Loucy (cell line): ENCODE measurements at regions not wholly inside any gene's neighbourhood (a gene's known extent, or its start where the extent isn't known, plus 50 kb on each side); places are given as distances from the start of the nearest gene placed in this dataset.

Experiments used
- H2AFZ ChIP-seq: fragments of 200-600 bp; sonication (generic); 2 replicates; pipeline ENCODE4 v1.6.0; 2016; ENCODE audit warnings: antibody characterized with exemption, mild to moderate bottlenecking, low read length, moderate library complexity
- H3F3A ChIP-seq: fragments of 200-600 bp; 2 replicates; pipeline ENCODE4 v1.6.0; 2016; ENCODE audit warnings: antibody characterized with exemption, low read depth, mild to moderate bottlenecking
- H3K27me3 ChIP-seq: fragments of 200-600 bp; sonication (generic); 2 replicates; pipeline ENCODE4 v1.6.1; 2014; ENCODE audit warnings: low read length, mild to moderate bottlenecking; ENCODE audit not compliant: insufficient read depth, poor library complexity, severe bottlenecking
- H3K36me3 ChIP-seq: fragments of 200-600 bp; sonication (generic); 2 replicates; pipeline ENCODE4 v1.6.1; 2016; ENCODE audit warnings: low read length; ENCODE audit not compliant: insufficient read depth
- H3K4me1 ChIP-seq: fragments of 200-600 bp; sonication (generic); 2 replicates; pipeline ENCODE4 v1.5.1; 2014; ENCODE audit warnings: low read length, mild to moderate bottlenecking; ENCODE audit not compliant: insufficient read depth, poor library complexity, severe bottlenecking
- H3K4me2 ChIP-seq: fragments of 200-600 bp; sonication (generic); 2 replicates; pipeline ENCODE4 v1.6.0; 2014; ENCODE audit warnings: antibody characterized with exemption, low read length, low read depth, mild to moderate bottlenecking; ENCODE audit not compliant: poor library complexity, severe bottlenecking
- H3K4me3 ChIP-seq: fragments of 200-600 bp; sonication (generic); 2 replicates; pipeline ENCODE4 v1.5.1; 2014; ENCODE audit warnings: low read length, mild to moderate bottlenecking, mixed read lengths; ENCODE audit not compliant: poor library complexity, severe bottlenecking
- H3K79me2 ChIP-seq: fragments of 200-600 bp; sonication (generic); 2 replicates; pipeline ENCODE4 v1.6.1; 2014; ENCODE audit warnings: low read length; ENCODE audit not compliant: insufficient read depth
- H3K9ac ChIP-seq: fragments of 200-600 bp; sonication (generic); 2 replicates; pipeline ENCODE4 v1.6.0; 2014; ENCODE audit warnings: mild to moderate bottlenecking, low read depth, low read length, moderate library complexity; ENCODE audit not compliant: poor library complexity, severe bottlenecking
- H3K9me2 ChIP-seq: fragments of 200-600 bp; sonication (generic); replicated peaks from 2 replicates; pipeline ENCODE4 v1.6.1; 2016; ENCODE audit warnings: low read depth, low read length, mixed read lengths
- H3K9me3 ChIP-seq: fragments of 200-600 bp; sonication (generic); 2 replicates; pipeline ENCODE4 v1.6.1; 2014; ENCODE audit warnings: mild to moderate bottlenecking, antibody characterized with exemption, low read length, low read depth; ENCODE audit not compliant: insufficient read depth
- H4K20me1 ChIP-seq: fragments of 200-600 bp; sonication (generic); 2 replicates; pipeline ENCODE4 v1.6.0; 2014; ENCODE audit warnings: antibody characterized with exemption, low read length, mild to moderate bottlenecking; ENCODE audit not compliant: insufficient read depth, poor library complexity, severe bottlenecking
- EZH2phosphoT487 ChIP-seq: fragments of 200-600 bp; IDR thresholded peaks from 2 replicates; pipeline ENCODE4 v1.6.1; 2018; ENCODE audit warnings: antibody characterized with exemption, mild to moderate bottlenecking, moderate library complexity, borderline replicate concordance
- TF ChIP-seq, protein P1 (sequence below): fragments of 200-600 bp; sonication (generic); conservative IDR thresholded peaks from 2 replicates; pipeline ENCODE4 v1.5.1; 2014; ENCODE audit warnings: mild to moderate bottlenecking, antibody characterized with exemption, low read length

DNA sequence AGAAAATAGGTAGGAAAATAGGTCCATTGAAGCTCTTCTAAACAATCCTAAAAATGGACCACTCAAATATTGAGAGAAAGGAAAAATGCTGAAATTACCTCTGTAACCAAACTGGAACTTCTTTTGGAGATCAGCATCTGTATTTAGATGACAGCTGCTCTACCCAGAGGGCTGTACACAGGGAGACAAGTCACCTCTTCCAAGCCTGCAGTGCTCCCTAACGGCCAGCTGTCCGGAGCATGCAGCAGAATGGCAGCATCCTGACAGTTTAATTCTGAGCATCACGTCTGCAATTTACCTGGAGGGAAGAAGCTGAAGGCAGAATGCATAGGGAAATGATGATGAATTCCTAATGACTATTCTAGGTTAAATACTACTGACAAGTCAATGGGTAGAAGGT is 62.8 kb upstream of the DIAPH3 start:
- Histone ChIP-seq H3K36me3 (no peaks in the 10 kb centered on the region), H3K79me2 (no peaks in the 10 kb centered on the region), H4K20me1 (no peaks in the 10 kb centered on the region), H3K4me1 (peaks cover 14% of the 10 kb centered on the region), H3K9me2 (no peaks in the 10 kb centered on the region), H3K4me3 (no peak overlapping the region), H3K9ac (no peak overlapping the region), H3F3A (no peaks in the 10 kb centered on the region), H2AFZ (no peak overlapping the region), H3K9me3 (no peaks in the 10 kb centered on the region), H3K4me2 (no peak overlapping the region), H3K27me3 (no peaks in the 10 kb centered on the region)
- no peak for TF ChIP-seq EZH2phosphoT487
- TF ChIP-seq, protein P1, sequence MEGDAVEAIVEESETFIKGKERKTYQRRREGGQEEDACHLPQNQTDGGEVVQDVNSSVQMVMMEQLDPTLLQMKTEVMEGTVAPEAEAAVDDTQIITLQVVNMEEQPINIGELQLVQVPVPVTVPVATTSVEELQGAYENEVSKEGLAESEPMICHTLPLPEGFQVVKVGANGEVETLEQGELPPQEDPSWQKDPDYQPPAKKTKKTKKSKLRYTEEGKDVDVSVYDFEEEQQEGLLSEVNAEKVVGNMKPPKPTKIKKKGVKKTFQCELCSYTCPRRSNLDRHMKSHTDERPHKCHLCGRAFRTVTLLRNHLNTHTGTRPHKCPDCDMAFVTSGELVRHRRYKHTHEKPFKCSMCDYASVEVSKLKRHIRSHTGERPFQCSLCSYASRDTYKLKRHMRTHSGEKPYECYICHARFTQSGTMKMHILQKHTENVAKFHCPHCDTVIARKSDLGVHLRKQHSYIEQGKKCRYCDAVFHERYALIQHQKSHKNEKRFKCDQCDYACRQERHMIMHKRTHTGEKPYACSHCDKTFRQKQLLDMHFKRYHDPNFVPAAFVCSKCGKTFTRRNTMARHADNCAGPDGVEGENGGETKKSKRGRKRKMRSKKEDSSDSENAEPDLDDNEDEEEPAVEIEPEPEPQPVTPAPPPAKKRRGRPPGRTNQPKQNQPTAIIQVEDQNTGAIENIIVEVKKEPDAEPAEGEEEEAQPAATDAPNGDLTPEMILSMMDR: no peak

GRCh38 chr13:60227158-60227557 is 63.4 kb upstream of the DIAPH3 start:
- Histone ChIP-seq H3K79me2 (no peaks in the 10 kb centered on the region), H3F3A (no peaks in the 10 kb centered on the region), H3K9me3 (no peaks in the 10 kb centered on the region), H4K20me1 (no peaks in the 10 kb centered on the region), H2AFZ (no peak overlapping the region), H3K36me3 (no peaks in the 10 kb centered on the region), H3K9me2 (no peaks in the 10 kb centered on the region), H3K4me3 (no peak overlapping the region), H3K9ac (no peak overlapping the region), H3K27me3 (no peaks in the 10 kb centered on the region), H3K4me2 (no peak overlapping the region), H3K4me1 (peaks cover 14% of the 10 kb centered on the region)
- no peak for TF ChIP-seq EZH2phosphoT487
- TF ChIP-seq, protein P1: no peak

DNA sequence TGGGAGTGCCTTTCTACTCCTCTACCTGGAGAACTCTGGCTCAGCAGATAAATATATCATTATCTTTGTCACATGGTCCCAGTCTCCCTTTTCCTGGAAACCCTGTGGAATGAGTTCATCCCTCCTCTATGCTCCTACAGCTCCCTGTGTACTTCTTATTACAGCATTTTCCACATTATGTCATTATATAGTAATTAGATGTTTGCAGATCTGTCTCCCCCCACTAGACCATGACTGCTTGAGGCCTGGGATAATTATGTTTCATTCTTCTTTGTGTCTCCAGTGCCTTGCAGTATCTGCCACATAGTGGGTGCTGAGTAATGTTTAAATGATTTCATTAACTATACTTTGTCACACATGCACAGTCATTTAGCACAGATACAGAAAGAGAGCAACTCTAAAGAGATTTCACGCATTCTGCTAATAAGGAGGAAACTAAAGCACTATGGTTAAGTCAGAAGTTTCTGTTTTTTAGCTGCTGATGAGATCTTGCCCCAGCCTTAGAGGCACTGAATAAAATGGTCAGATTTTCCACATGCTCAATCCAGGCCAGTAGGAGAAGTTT is 66.1 kb upstream of the DIAPH3 start:
- Histone ChIP-seq H2AFZ (peak overlapping the region; percentile 8; the same call in 1 of the 2 replicates), H3K4me3 (no peak overlapping the region), H3K4me2 (peak overlapping the region; percentile 34), H3K4me1 (peaks cover 14% of the 10 kb centered on the region), H3F3A (no peaks in the 10 kb centered on the region), H3K9me3 (no peaks in the 10 kb centered on the region), H3K9ac (no peak overlapping the region), H3K9me2 (no peaks in the 10 kb centered on the region), H3K79me2 (no peaks in the 10 kb centered on the region), H3K36me3 (no peaks in the 10 kb centered on the region), H4K20me1 (no peaks in the 10 kb centered on the region), H3K27me3 (no peaks in the 10 kb centered on the region)
- TF ChIP-seq, protein P1: no peak
- no peak for TF ChIP-seq EZH2phosphoT487
